HEK293 (cell line): ENCODE measurements at regions not wholly inside any gene's neighbourhood (a gene's known extent, or its start where the extent isn't known, plus 50 kb on each side); places are given as distances from the start of the nearest gene placed in this dataset.

Experiments used
- MYNN ChIP-seq: fragments of 450-650 bp; formaldehyde crosslinking; IDR thresholded peaks from 2 replicates; pipeline ENCODE4 v1.5.1; 2016; ENCODE audit warnings: missing biosample characterization, missing genetic modification characterization, borderline replicate concordance
- MZF1 ChIP-seq: fragments of 450-650 bp; formaldehyde crosslinking; IDR thresholded peaks from 2 replicates; pipeline ENCODE4 v1.5.1; 2017; ENCODE audit warnings: missing biosample characterization, missing genetic modification characterization, borderline replicate concordance
- SALL2 ChIP-seq: fragments of 450-650 bp; formaldehyde crosslinking; IDR thresholded peaks from 2 replicates; pipeline ENCODE4 v1.5.0; 2017; ENCODE audit warnings: missing biosample characterization, mild to moderate bottlenecking, missing genetic modification characterization, borderline replicate concordance
- SETDB1 ChIP-seq: IDR thresholded peaks from one replicate; pipeline ENCODE4 v1.6.1; 2017; ENCODE audit warnings: mild to moderate bottlenecking, low read length, moderate library complexity, mixed read lengths; ENCODE audit not compliant: insufficient read length
- ZNF184 ChIP-seq: fragments of 450-650 bp; IDR thresholded peaks from 2 replicates; pipeline ENCODE4 v1.5.1; 2018; ENCODE audit warnings: missing biosample characterization, mild to moderate bottlenecking, missing genetic modification characterization
- ZNF24 ChIP-seq: fragments of 450-650 bp; formaldehyde crosslinking; IDR thresholded peaks from 2 replicates; pipeline ENCODE4 v1.5.1; 2016; ENCODE audit warnings: missing biosample characterization, missing genetic modification characterization
- ZNF610 ChIP-seq: fragments of 450-650 bp; formaldehyde crosslinking; IDR thresholded peaks from 2 replicates; pipeline ENCODE4 v1.5.1; 2016; ENCODE audit warnings: missing biosample characterization, missing genetic modification characterization, borderline replicate concordance
- ZNF76 ChIP-seq: fragments of 450-650 bp; formaldehyde crosslinking; IDR thresholded peaks from 2 replicates; pipeline ENCODE4; 2016; ENCODE audit warnings: low read depth, missing biosample characterization, missing genetic modification characterization, borderline replicate concordance
- ZNF785 ChIP-seq: fragments of 450-650 bp; formaldehyde crosslinking; IDR thresholded peaks from 2 replicates; pipeline ENCODE4 v1.5.1; 2016; ENCODE audit warnings: missing biosample characterization, missing genetic modification characterization
- TF ChIP-seq, protein P1 (sequence below): fragments of 450-650 bp; formaldehyde crosslinking; IDR thresholded peaks from 2 replicates; pipeline ENCODE4 v1.5.1; 2016; ENCODE audit warnings: missing biosample characterization, missing genetic modification characterization

DNA sequence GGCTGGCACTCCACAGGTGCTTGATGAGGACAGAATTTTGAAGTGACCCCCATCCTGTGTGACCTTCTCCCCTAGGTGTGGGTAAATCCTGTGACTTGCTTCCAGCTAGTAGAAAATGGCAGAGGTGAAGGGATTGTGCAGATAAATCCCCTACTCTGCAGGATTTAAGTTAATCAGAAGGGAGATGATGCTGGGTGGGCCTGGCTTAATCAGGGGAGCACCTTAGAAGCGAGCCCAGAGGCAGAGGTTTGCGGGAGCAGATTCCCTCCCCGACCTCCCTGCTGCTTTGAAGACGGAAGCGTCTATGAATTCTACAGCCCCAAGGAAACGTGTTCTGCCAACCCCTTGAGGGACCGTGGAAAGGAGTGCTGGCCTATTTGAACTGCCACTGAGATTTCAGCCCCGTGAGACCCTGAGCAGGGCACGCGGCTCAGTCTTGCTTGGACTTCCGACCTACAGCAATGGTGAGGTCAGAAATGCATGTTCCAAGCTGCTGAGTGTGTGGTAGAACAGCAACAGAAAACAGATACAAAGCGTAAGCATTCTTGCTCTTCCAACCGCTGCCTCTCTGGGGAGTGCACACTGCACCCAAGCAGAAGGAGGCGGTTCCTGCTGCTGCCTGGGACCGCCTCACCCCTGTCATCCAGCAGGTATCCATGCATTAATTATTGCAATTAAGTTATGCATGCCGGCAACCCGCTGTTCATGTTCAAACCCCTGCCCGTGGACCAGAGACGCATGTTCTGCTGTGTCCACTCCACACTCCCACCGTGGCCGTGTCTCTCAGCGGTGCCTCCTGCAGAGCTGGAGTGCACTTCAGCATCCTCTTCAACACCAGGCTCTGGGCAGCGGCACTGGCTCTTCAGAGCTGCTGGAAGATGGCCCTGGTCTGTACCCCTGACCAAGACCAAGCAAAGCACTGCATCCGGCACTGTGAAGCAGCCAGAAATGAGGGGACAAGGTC lies 54.6 kb upstream of the RXRA start:
- TF ChIP-seq, protein P1, sequence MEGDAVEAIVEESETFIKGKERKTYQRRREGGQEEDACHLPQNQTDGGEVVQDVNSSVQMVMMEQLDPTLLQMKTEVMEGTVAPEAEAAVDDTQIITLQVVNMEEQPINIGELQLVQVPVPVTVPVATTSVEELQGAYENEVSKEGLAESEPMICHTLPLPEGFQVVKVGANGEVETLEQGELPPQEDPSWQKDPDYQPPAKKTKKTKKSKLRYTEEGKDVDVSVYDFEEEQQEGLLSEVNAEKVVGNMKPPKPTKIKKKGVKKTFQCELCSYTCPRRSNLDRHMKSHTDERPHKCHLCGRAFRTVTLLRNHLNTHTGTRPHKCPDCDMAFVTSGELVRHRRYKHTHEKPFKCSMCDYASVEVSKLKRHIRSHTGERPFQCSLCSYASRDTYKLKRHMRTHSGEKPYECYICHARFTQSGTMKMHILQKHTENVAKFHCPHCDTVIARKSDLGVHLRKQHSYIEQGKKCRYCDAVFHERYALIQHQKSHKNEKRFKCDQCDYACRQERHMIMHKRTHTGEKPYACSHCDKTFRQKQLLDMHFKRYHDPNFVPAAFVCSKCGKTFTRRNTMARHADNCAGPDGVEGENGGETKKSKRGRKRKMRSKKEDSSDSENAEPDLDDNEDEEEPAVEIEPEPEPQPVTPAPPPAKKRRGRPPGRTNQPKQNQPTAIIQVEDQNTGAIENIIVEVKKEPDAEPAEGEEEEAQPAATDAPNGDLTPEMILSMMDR (tag by site-specific recombination) = no peak
- TF ChIP-seq SETDB1 (no peak), ZNF610 (tag by site-specific recombination) (no peak), MZF1 (tag by site-specific recombination) (no peak), ZNF785 (tag by site-specific recombination) (no peak), ZNF184 (tag by site-specific recombination) (no peak), MYNN (no peak), SALL2 (no peak), ZNF24 (tag by site-specific recombination) (no peak), ZNF76 (no peak)
